ENCODE measurements at regions not wholly inside any gene's neighbourhood (a gene's known extent, or its start where the extent isn't known, plus 50 kb on each side); places are given as distances from the start of the nearest gene placed in this dataset.
A peak's percentile ranks its signal among the peaks of the same experiment; 100 is the strongest.
"Not testable (repeated sequence)": the region's sequence is repeated elsewhere in the genome, so short reads cannot be mapped to it uniquely, and the experiment has no call there.

GRCh38 chr17:30697619-30698460, 126.7 kb downstream of the CRLF3 start:
- H3K27ac ChIP-seq; H3K9me3 ChIP-seq; intact Hi-C loops (cut with DNase I); H3K27me3 ChIP-seq; H3K4me1 ChIP-seq; H3K36me3 ChIP-seq: not testable (repeated sequence)
- WGBS (ENCODE audit: insufficient coverage, low coverage, low lambda C conversion rate, missing lambda C conversion rate) = 3% methylated on average over 28 of the region's 32 CpGs
- TF ChIP-seq CTCF (IDR thresholded peaks at IDR 0.05) = peak; percentile 82 to 84 (median 84)
- DNase-seq (peak; percentile 69 to 74 (median 71)), ATAC-seq (peak; percentile 96 to 98 (median 97))
- H3K4me3 ChIP-seq = peak overlapping the region; percentile 14 to 47 (median 21)

- H3K27me3 ChIP-seq = no peaks in the 10 kb centered on the region
These were observed 128.3 kb downstream of the CRLF3 start for GRCh38 chr17:30696234-30696633.

GRCh38 chr17:30695265-30695811, 129.2 kb downstream of the CRLF3 start:
- 18% methylated on average over 1 of the region's 1 CpG for WGBS (ENCODE audit: insufficient coverage, low coverage, low lambda C conversion rate, missing lambda C conversion rate)
- H3K4me3 ChIP-seq; H3K27ac ChIP-seq; H3K4me1 ChIP-seq; DNase-seq; H3K9me3 ChIP-seq; H3K27me3 ChIP-seq; H3K36me3 ChIP-seq; intact Hi-C loops (cut with DNase I): not testable (repeated sequence)
- peak in 1 of 4 donors; percentile 17 for ATAC-seq

More at GRCh38 chr17:30696234-30696633, 128.3 kb downstream of the CRLF3 start:
- Histone ChIP-seq H3K9me3 (no peaks in the 10 kb centered on the region), H3K4me1 (peaks cover 0 to 3% (median 0%) of the 10 kb centered on the region in 4 donors), H3K4me3 (no peak overlapping the region), H3K36me3 (no peaks in the 10 kb centered on the region), H3K27ac (no peak overlapping the region)
- ATAC-seq (no peak), DNase-seq (no peak)
- WGBS (ENCODE audit: insufficient coverage, low coverage, low lambda C conversion rate, missing lambda C conversion rate) = 100% methylated on average over 4 of the region's 5 CpGs
- intact Hi-C loops (cut with DNase I) = no loop called here
- TF ChIP-seq POLR2A (IDR thresholded peaks at IDR 0.05) = no peak
- no peak for TF ChIP-seq CTCF (IDR thresholded peaks at IDR 0.05)

GRCh38 chr17:30693772-30694171, 130.7 kb downstream of the CRLF3 start:
- ATAC-seq = peak in 2 of 4 donors; percentile 21 to 22
- H3K4me3 ChIP-seq; H3K9me3 ChIP-seq; H3K27ac ChIP-seq; H3K36me3 ChIP-seq; intact Hi-C loops (cut with DNase I); H3K4me1 ChIP-seq; H3K27me3 ChIP-seq; DNase-seq: not testable (repeated sequence)
- 6% methylated on average over 13 of the region's 20 CpGs for WGBS (ENCODE audit: insufficient coverage, low coverage, low lambda C conversion rate, missing lambda C conversion rate)

GRCh38 chr17:30689266-30690000, 135.1 kb downstream of the CRLF3 start:
- H3K9me3 ChIP-seq; H3K4me3 ChIP-seq; DNase-seq; H3K4me1 ChIP-seq; ATAC-seq; H3K27me3 ChIP-seq; H3K27ac ChIP-seq; intact Hi-C loops (cut with DNase I); H3K36me3 ChIP-seq: not testable (repeated sequence)
- WGBS (ENCODE audit: insufficient coverage, low coverage, low lambda C conversion rate, missing lambda C conversion rate) = 82% methylated on average over 11 of the region's 14 CpGs

- WGBS (ENCODE audit: insufficient coverage, low coverage, low lambda C conversion rate, missing lambda C conversion rate) = 26% methylated on average over 25 of the region's 28 CpGs
- H3K27me3 ChIP-seq; DNase-seq; H3K4me1 ChIP-seq; H3K4me3 ChIP-seq; H3K9me3 ChIP-seq; H3K36me3 ChIP-seq; H3K27ac ChIP-seq; intact Hi-C loops (cut with DNase I): not testable (repeated sequence)
- ATAC-seq = peak in 1 of 4 donors; percentile 18
These were observed 137.7 kb downstream of the CRLF3 start for GRCh38 chr17:30686538-30687479.

- H3K27ac ChIP-seq; H3K4me1 ChIP-seq; ATAC-seq; H3K9me3 ChIP-seq; DNase-seq; H3K27me3 ChIP-seq; H3K36me3 ChIP-seq; H3K4me3 ChIP-seq; intact Hi-C loops (cut with DNase I): not testable (repeated sequence)
- WGBS (ENCODE audit: insufficient coverage, low coverage, low lambda C conversion rate, missing lambda C conversion rate) = 90% methylated on average over 3 of the region's 4 CpGs
These were observed 142.2 kb downstream of the CRLF3 start for GRCh38 chr17:30682280-30682679.

GRCh38 chr17:30680681-30681080, 143.8 kb downstream of the CRLF3 start:
- DNase-seq; H3K36me3 ChIP-seq; H3K27ac ChIP-seq; intact Hi-C loops (cut with DNase I); ATAC-seq; H3K4me1 ChIP-seq; H3K4me3 ChIP-seq; H3K27me3 ChIP-seq; H3K9me3 ChIP-seq: not testable (repeated sequence)
- 20% methylated on average over 1 of the region's 5 CpGs for WGBS (ENCODE audit: insufficient coverage, low coverage, low lambda C conversion rate, missing lambda C conversion rate)
